Stomach (tissue), 4 donors: ENCODE measurements at regions not wholly inside any gene's neighbourhood (a gene's known extent, or its start where the extent isn't known, plus 50 kb on each side); places are given as distances from the start of the nearest gene placed in this dataset.

Experiments used
- POLR2A ChIP-seq, 4 donors: fragments of 450-650 bp; IDR thresholded peaks; one replicate each; pipeline ENCODE4 v1.6.1; 2016; ENCODE audit warnings: antibody characterized with exemption in 4 of 4, control low read depth in 2 of 4, mild to moderate bottlenecking in 1 of 4, moderate library complexity in 1 of 4
- POLR2AphosphoS5 ChIP-seq, 3 donors: sonication (generic); formaldehyde crosslinking; IDR thresholded peaks; one replicate each; pipeline ENCODE4 v1.6.1; 2016; ENCODE audit warnings: antibody characterized with exemption in 3 of 3

DNA sequence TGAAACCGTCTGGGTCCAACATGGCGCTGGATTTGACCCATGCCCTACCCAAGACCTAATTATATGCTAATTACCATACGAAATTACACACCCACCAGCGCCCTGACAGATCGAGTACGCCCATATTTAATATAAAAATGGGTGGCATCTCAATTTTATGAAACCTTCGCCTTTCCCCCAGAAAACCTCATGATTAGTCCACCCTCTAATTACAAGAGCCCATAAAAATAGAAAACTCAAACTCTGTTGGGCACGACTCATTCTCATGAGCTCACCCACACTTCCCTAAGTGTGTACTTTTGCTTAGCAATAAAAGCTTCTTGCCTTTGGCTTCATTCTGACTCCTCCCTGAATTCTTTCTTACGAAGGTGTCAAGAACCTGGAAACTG is 136.4 kb downstream of the OR2B2 start:
- no peak for TF ChIP-seq POLR2A (IDR thresholded peaks at IDR 0.05)
- no peak for TF ChIP-seq POLR2AphosphoS5 (IDR thresholded peaks at IDR 0.05)
